ENCODE measurements at regions not wholly inside any gene's neighbourhood (a gene's known extent, or its start where the extent isn't known, plus 50 kb on each side); places are given as distances from the start of the nearest gene placed in this dataset.

DNA sequence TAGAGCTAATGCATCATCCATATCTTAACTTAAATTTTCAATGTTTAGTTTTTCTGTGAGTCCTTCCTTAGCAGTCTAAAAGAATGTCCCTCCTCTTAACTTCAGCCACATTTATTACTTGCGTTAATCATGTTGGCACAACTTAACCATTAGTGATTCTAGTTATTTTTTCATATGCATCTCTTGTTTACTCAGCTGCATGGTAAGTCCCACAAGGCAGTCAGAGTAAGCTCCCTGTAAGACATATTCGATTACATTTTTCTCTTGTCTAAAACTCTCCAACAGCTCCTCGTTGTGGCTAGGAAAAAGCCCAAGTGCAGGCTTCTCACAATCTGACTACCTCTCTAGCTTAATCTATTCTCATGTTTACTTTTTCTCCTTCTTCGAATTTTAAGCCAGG, 2045.3 kb upstream of the PIK3C3 start:
- in situ Hi-C loops (cut with HindIII; ENCODE audit: low sequenced_read_pairs), result no loop called here

GRCh38 chr18:39886136-39886535, 2068.9 kb upstream of the PIK3C3 start:
- in situ Hi-C loops (cut with HindIII; ENCODE audit: low sequenced_read_pairs), result no loop called here

DNA sequence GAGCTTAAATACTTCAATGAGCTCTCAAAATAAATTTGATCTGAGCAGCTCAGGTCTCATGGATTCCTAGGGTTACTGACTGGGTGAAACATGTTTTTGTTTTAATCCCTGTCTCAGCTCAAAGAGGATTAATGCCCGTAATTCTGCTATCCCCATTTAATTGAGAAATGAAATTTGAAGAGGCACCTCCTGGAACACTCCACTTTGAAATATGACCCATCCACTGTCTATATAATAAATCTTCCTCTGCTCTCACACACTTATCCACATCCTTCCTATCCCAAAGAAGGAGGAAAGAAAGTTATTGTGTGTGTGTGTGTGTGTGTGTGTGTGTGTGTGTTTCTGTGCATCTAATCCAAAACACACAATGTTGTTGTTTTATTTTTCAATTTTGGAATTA, 2082.4 kb upstream of the PIK3C3 start:
- in situ Hi-C loops (cut with HindIII; ENCODE audit: low sequenced_read_pairs), result no loop called here

DNA sequence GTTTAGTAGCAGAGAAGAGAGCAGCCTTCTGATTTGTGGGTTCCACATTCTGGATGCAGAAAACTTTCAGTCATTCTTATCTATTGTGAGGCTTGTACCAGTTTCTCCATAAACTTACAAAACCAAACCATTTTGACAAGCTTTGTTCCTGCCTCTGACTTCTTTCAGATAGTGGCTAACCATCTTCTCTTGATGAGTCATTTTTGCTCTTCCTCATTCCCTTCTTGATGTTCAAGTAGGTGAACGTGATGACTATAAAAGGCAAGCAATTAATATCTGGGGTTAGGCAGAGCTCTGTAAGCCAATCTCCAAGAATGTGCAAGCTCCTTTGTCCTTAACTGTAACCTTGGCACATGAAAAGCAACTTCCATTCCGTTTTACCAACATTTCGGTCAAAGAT, 2083.1 kb upstream of the PIK3C3 start:
- in situ Hi-C loops (cut with HindIII; ENCODE audit: low sequenced_read_pairs), result no loop called here

DNA sequence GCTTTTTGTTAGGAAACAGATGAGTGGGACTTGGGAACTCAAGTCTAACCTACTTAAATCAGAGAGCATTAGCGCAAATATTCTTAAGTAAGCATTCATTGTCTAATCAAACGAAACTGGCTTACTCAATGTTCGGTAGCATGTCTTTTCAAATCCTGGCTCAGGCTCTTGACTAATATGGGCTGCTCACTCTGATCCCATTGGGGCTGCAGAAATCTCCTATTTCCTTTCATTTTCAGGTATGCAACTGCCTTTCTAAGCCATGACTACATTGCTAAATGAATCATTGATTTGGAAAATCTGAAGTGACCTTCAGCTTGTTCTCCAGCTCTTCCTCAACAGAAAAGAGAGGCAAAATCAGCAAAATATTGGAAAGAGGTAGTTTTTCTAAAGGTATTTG, 2084.4 kb upstream of the PIK3C3 start:
- in situ Hi-C loops (cut with HindIII; ENCODE audit: low sequenced_read_pairs), result no loop called here

DNA sequence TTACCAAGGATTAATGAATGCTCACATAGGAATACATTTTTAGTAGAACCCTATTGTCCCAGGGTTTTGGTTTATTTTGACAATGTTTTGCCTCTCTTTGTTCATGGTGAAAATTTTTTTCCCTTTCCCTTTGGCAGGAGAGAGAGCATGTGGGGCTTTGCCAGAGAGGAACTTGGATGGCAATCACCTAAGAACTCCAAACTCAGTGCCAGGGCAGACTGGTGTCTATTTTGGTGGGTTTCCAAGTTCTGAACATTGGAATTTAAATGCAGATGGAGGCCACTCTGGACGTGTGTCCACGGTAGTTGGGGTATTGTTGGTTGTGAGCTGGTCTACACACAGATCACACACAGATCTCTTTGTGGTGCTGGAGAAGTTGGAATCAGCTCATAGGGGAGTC, 2091.1 kb upstream of the PIK3C3 start:
- in situ Hi-C loops (cut with HindIII; ENCODE audit: low sequenced_read_pairs), result no loop called here

DNA sequence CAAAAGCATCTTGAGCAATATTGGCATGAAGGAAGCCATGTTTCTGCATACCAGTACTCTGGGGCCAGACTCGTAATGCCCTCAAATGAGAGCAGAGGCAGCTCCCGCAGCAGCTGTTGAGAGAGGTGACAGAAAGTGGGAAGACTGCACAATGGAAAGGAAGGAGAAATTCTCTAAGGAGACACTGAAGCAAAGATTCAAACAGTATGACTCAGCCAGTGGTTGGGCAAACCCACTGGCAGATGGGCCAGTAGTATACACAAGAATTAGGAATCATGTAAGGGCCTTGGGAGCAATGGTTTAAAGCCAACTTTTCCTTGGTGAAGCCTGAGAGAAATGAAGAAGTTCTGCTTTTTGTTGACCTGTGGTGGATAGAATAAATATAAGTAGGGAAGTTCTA, 2092.7 kb upstream of the PIK3C3 start:
- in situ Hi-C loops (cut with HindIII; ENCODE audit: low sequenced_read_pairs), result no loop called here

DNA sequence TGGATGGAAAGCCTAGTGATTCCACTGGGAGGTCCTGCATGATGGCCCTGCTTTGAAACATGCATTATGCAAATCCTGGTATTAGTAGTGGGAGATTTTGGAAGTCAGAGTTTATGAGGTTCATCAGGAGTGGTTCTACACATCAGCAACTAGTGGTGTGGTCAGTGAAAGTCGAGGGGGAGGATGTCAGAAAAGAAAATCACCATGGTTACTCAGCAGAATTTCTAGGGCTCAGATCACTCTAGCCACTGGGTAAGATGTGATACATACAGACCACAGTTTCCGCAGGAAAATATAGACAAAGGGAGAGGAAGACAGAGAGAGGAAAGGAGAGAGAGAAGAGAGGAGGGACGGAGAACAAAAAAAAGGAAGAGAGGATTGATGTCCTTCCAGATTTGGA, 2100.7 kb upstream of the PIK3C3 start:
- in situ Hi-C loops (cut with HindIII; ENCODE audit: low sequenced_read_pairs), result no loop called here

DNA sequence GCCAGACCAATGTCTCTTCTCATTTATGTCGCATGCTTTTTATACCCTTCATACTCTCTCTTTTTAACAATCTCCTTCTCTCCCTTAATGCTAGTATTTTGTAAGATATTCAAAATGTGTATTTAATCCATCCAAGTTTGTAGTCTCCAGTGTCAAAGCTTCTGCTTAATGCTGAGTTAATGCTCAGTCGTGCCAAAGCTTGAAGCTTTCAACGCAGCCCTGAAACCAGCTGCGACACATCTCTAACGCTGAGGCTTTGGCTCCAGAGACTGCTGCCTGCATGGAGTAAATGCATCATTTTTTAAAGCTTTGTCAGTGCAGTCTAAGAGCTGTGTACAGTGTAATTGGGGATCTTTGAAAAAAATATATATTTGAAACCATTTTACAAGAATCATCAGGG, 2108.8 kb upstream of the PIK3C3 start:
- in situ Hi-C loops (cut with HindIII; ENCODE audit: low sequenced_read_pairs), result no loop called here

DNA sequence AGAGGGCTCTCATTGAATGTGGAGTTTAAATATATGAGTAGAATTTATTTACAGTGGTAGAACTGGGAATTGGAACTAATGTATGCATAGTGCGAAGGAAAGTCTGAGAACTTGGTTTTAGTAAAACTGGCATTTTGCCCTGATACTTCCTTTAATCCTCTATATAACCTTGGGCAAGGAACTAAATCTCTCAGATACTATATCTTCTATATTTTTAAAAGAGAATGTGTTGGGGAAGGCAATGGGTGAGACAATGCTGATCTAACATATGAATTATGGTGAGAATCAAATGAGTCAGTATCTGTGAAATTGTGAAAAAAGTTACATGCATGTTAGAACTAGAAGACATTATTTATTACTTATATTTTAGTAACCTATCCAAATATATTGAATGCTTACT, 2109.4 kb upstream of the PIK3C3 start:
- in situ Hi-C loops (cut with HindIII; ENCODE audit: low sequenced_read_pairs), result no loop called here

DNA sequence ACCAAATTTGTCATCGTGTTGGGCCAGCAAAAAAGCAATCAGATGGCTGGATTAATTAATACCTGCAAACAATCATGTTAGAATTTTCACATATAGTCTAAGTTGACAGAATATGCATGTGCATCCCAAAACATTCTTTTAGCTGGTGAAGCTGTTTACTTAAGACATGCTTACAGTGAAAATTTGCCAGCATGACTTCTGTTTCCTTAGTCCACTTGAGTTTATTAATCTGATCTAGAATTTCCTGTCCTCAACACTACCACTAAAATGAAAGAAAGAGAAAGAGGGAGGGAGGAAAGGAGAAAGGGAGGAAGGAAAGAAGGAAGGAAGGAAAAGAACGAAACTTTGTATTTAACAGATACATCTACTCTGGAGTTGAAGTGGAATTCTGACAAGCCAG, 2109.9 kb upstream of the PIK3C3 start:
- in situ Hi-C loops (cut with HindIII; ENCODE audit: low sequenced_read_pairs), result no loop called here

- in situ Hi-C loops (cut with HindIII; ENCODE audit: low sequenced_read_pairs), result no loop called here
Measured at GRCh38 chr18:39843546-39843945, 2111.5 kb upstream of the PIK3C3 start.

DNA sequence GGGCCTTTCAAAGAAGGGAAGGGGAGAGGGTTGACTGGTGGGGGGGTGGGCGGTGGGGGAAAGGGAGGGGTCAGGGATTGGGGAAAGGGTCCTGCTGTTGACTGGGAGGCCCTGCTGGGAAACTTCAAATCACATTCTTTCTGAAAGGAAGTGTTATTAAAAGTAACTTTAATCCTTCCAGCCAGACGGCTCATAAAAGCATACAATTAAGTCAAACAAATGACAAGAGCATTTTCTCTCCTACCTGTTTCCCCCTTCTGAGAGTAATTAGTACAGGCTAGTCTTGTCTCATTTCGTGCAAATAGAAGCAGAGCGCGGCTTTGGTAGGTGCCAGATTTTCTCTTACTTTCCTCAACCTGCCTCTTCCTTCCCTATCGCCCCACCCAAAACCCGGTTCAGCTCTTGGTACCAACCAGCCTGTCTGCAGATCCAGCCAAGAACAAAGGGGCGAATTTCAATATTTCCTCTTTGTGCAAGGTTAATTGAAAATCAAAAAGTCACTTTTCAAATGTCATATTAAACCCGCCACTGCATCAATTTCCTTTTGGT, 2112.6 kb upstream of the PIK3C3 start:
- in situ Hi-C loops (cut with HindIII; ENCODE audit: low sequenced_read_pairs), result no loop called here

DNA sequence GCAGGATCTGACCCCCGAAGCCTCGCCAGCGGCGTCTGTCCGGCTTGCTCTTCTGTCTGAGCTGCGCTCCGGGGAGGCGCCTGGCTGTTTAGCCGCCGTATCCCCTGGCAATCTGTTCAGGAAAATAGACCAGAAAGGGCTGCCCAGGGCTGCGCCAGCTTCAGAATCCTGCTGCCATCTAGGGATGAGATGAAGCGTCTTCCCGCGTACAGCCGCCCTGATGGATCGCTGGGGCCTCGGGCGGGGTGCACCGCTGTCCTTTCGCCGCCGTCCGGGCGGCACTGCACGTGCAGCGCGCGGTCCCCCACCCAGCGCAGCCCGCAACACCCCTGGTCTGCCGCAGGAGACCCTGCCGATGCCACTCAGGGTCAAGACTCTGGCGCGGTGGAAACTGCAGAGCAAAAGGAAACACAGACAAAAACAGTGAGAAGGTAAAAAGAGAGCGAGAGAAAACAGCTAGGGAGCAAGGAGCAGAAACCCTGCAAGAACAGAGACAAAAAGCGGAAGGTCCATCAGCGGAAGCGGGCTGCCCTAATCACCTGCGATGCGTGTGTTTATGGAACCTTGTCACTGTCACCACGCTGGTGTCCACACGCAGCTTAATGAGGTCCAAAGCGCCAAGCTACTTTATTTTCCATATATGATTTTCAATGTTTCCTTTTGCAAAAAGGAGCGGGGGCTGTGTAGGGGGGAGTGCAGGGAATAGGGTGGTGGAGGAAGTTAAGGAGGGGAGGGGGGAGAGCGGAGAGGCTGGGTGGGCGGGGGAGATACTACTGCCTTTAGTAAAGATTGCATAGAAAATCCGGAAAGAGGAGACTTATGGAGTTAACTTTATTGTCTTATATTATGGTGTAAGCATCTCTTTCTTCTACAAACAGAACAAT, 2113.3 kb upstream of the PIK3C3 start:
- in situ Hi-C loops (cut with HindIII; ENCODE audit: low sequenced_read_pairs), result no loop called here

GRCh38 chr18:39840856-39841481, 2114.1 kb upstream of the PIK3C3 start:
- in situ Hi-C loops (cut with HindIII; ENCODE audit: low sequenced_read_pairs), result no loop called here

- in situ Hi-C loops (cut with HindIII; ENCODE audit: low sequenced_read_pairs), result no loop called here
Measured at GRCh38 chr18:39840406-39840805, 2114.6 kb upstream of the PIK3C3 start.

DNA sequence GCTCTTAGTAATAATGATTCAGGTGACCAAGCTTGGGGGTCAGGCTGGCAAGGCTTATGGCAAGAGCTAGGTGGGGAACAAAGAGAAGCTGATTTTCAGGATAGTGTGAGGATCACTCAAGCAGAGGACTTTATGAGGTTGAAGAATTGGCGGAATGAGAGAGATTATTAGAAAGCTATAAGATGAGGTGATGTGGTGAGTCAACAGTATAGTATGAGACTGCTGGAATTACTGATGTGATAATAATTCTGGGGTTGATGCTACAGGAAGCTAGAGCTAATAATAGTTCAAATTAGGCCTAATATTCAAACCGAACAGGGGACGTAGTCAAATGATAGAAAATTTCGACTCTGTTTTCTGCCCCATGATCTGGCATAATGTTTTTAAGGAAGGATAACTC, 2115.3 kb upstream of the PIK3C3 start:
- in situ Hi-C loops (cut with HindIII; ENCODE audit: low sequenced_read_pairs), result no loop called here

DNA sequence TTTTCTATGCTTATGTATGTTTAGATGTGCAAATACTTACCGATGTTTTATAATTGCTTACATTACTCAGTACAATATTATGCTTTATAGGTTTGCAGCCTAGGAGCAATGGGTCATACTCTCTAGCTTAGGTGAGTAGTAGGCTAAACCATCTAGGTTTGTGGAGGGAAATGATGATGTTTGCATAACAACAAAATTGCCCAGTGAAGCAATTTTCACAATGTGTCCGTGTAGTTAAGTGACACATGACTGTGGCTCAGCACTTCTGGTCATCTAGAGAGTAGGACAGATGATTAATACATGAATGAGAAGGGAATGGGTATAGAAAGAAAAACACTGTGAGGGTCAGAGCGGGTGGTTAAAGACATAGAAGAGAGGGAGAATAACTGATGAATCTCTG, 2116.2 kb upstream of the PIK3C3 start:
- in situ Hi-C loops (cut with HindIII; ENCODE audit: low sequenced_read_pairs), result no loop called here

DNA sequence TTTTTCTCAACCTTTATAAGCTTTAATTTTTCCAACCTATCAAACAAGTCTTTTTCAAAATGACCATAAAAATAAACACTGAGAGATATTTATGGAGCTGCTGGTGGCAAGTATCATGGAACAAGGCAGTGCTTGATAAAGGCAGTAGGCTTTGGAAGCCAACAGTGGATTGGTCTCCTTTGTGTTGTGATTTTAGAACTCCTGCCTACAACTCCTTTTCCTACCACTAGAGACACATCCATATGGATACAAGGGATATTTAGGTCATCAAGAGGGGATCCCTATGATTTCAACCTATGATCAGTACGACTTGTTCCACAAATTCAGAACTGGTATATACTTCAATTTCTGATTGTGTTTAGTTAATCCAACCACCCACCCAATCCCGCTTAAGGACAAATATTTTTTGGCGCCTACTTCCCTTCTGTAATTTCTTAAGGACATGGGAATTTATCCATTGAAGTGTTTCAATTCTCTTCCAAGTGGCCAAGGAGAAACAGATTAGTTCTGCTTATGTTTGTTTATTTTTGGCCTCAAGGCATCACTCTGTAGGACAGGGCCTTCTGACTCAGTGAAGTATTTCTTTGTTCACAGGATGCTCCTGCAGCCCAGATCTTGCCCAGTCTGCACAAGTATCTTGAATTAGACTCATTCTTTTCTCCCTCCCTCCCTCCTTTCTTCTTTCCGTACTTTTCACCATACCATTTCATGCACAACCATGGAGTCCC, 2119.6 kb upstream of the PIK3C3 start:
- in situ Hi-C loops (cut with HindIII; ENCODE audit: low sequenced_read_pairs), result no loop called here

DNA sequence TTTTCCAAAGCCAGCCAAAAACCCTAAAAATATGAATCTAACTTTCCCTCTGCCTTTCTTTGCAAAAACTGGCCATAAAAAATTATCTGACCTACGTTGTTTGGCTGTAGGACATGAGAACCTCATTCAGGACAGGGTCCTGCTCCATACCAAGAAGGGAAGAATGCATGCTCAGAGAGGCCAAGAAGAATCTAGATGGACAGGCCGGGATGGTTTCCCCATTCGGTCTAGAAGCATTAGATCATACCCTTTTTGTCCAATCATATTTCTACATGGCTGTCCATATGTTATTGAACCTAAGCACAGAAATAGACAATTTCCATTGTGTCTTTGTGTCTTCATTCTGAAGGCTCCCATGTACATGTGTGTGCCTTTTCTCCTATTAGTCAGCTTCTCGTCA, 2120.4 kb upstream of the PIK3C3 start:
- in situ Hi-C loops (cut with HindIII; ENCODE audit: low sequenced_read_pairs), result no loop called here

- in situ Hi-C loops (cut with HindIII; ENCODE audit: low sequenced_read_pairs), result no loop called here
Measured at GRCh38 chr18:39825485-39826150, 2129.4 kb upstream of the PIK3C3 start.

All from DLD1 (cell line).